ENCODE measurements at regions not wholly inside any gene's neighbourhood (a gene's known extent, or its start where the extent isn't known, plus 50 kb on each side); places are given as distances from the start of the nearest gene placed in this dataset.

DNA sequence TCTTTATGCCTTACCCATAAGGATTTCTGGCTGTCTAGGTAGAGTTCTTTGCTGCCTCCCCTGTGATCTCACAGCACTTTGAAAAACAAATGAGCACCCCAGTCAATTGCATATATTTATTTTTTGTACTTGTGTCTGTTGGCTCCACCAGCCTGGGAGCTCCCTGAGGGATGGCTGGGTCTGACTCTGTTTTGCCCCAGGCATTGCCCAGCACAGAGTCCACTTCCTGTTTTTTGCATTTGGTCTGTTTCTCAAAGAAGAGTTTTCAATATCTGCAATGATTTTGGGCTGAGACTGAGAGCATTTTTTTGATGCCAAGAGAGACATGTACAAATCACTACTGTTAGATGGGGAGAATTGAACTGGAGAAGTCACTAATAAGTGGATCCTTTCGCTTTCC, 125.0 kb downstream of the FOXD2 start:
- no peak for TF ChIP-seq CTCF (IDR thresholded peaks at IDR 0.05)
- no peak for TF ChIP-seq POLR2A (IDR thresholded peaks at IDR 0.05)
- TF ChIP-seq POLR2AphosphoS5 (IDR thresholded peaks at IDR 0.05), result no peak

Data from sigmoid colon (tissue), 4 donors.